Activated T-helper 17 cell treated with anti-CD3 and anti-CD28 coated beads, Interleukin-2, amount 50 U/mL, for 72 hours (primary cell): ENCODE measurements at regions not wholly inside any gene's neighbourhood (a gene's known extent, or its start where the extent isn't known, plus 50 kb on each side); places are given as distances from the start of the nearest gene placed in this dataset.
"Not testable (repeated sequence)": the region's sequence is repeated elsewhere in the genome, so short reads cannot be mapped to it uniquely, and the experiment has no call there.

Source experiments
- ATAC-seq: fragments of 150-1000 bp; cut with Tn5 transposase; replicated peaks from 2 replicates; pipeline ENCODE4 v1.10.0; 2021; ENCODE audit warnings: mild to moderate bottlenecking, moderate library complexity
- H3K27ac Mint-ChIP-seq: one replicate; pipeline ENCODE4 v1.8.0; 2022; ENCODE audit warnings: mixed read lengths
- H3K27me3 Mint-ChIP-seq: one replicate; pipeline ENCODE4 v1.8.0; 2022; ENCODE audit warnings: mixed read lengths
- H3K36me3 Mint-ChIP-seq: one replicate; pipeline ENCODE4 v1.8.0; 2022; ENCODE audit warnings: low read depth, mild to moderate bottlenecking, mixed read lengths
- H3K4me1 Mint-ChIP-seq: one replicate; pipeline ENCODE4 v1.8.0; 2022; ENCODE audit warnings: mixed read lengths
- H3K4me3 Mint-ChIP-seq: one replicate; pipeline ENCODE4 v1.8.0; 2022; ENCODE audit warnings: mild to moderate bottlenecking, mixed read lengths
- H3K9me3 Mint-ChIP-seq: one replicate; pipeline ENCODE4 v1.8.0; 2022; ENCODE audit warnings: mixed read lengths

- Mint-ChIP-seq H3K9me3 (peaks cover 5% of the 10 kb centered on the region), H3K27me3 (no peaks in the 10 kb centered on the region), H3K27ac (no peak overlapping the region), H3K36me3 (no peaks in the 10 kb centered on the region), H3K4me1 (no peaks in the 10 kb centered on the region), H3K4me3 (no peak overlapping the region)
- ATAC-seq = no peak
These were observed 829.8 kb upstream of the SLC10A2 start for GRCh38 chr13:103895835-103896531.

GRCh38 chr13:103894626-103895025, 828.4 kb upstream of the SLC10A2 start:
- no peaks in the 10 kb centered on the region for H3K36me3 Mint-ChIP-seq
- no peak for ATAC-seq
- no peaks in the 10 kb centered on the region for H3K27me3 Mint-ChIP-seq
- H3K27ac Mint-ChIP-seq = no peak overlapping the region
- H3K9me3 Mint-ChIP-seq = no peaks in the 10 kb centered on the region
- H3K4me1 Mint-ChIP-seq = no peaks in the 10 kb centered on the region
- H3K4me3 Mint-ChIP-seq = no peak overlapping the region

GRCh38 chr13:103884101-103884723, 818.0 kb upstream of the SLC10A2 start:
- Mint-ChIP-seq H3K9me3 (peaks cover 6% of the 10 kb centered on the region), H3K27me3 (no peaks in the 10 kb centered on the region), H3K4me3 (no peak overlapping the region), H3K27ac (no peak overlapping the region), H3K36me3 (no peaks in the 10 kb centered on the region), H3K4me1 (no peaks in the 10 kb centered on the region)
- ATAC-seq = no peak

- no peak overlapping the region for H3K4me3 Mint-ChIP-seq
- H3K27ac Mint-ChIP-seq = no peak overlapping the region
- H3K27me3 Mint-ChIP-seq = no peaks in the 10 kb centered on the region
- ATAC-seq = no peak
- no peaks in the 10 kb centered on the region for H3K36me3 Mint-ChIP-seq
- H3K4me1 Mint-ChIP-seq = no peaks in the 10 kb centered on the region
- H3K9me3 Mint-ChIP-seq = peaks cover 6% of the 10 kb centered on the region
These were observed 817.5 kb upstream of the SLC10A2 start for GRCh38 chr13:103883698-103884097.

- Mint-ChIP-seq H3K36me3 (no peaks in the 10 kb centered on the region), H3K27ac (no peak overlapping the region), H3K27me3 (no peaks in the 10 kb centered on the region), H3K4me3 (no peak overlapping the region), H3K9me3 (peaks cover 6% of the 10 kb centered on the region), H3K4me1 (no peaks in the 10 kb centered on the region)
- no peak for ATAC-seq
These were observed 816.9 kb upstream of the SLC10A2 start for GRCh38 chr13:103883164-103883563.

GRCh38 chr13:103880146-103880545, 813.9 kb upstream of the SLC10A2 start:
- not testable (repeated sequence) for H3K4me1 Mint-ChIP-seq, H3K27me3 Mint-ChIP-seq, H3K9me3 Mint-ChIP-seq, H3K27ac Mint-ChIP-seq, ATAC-seq, H3K4me3 Mint-ChIP-seq, H3K36me3 Mint-ChIP-seq

GRCh38 chr13:103878891-103879605, 812.8 kb upstream of the SLC10A2 start:
- H3K27ac Mint-ChIP-seq = no peak overlapping the region

GRCh38 chr13:103876571-103876970, 810.4 kb upstream of the SLC10A2 start:
- H3K4me1 Mint-ChIP-seq = no peaks in the 10 kb centered on the region
- ATAC-seq = no peak
- H3K27me3 Mint-ChIP-seq = no peaks in the 10 kb centered on the region
- H3K9me3 Mint-ChIP-seq = peaks cover 4% of the 10 kb centered on the region
- H3K36me3 Mint-ChIP-seq = no peaks in the 10 kb centered on the region
- H3K27ac Mint-ChIP-seq = no peak overlapping the region
- H3K4me3 Mint-ChIP-seq = no peak overlapping the region

More at GRCh38 chr13:103878891-103879605, 812.8 kb upstream of the SLC10A2 start:
- H3K4me3 Mint-ChIP-seq = no peak overlapping the region
- H3K27me3 Mint-ChIP-seq = no peaks in the 10 kb centered on the region
- no peaks in the 10 kb centered on the region for H3K36me3 Mint-ChIP-seq
- peaks cover 4% of the 10 kb centered on the region for H3K9me3 Mint-ChIP-seq
- no peak for ATAC-seq
- no peaks in the 10 kb centered on the region for H3K4me1 Mint-ChIP-seq

- no peaks in the 10 kb centered on the region for H3K36me3 Mint-ChIP-seq
- peaks cover 4% of the 10 kb centered on the region for H3K9me3 Mint-ChIP-seq
- no peak overlapping the region for H3K4me3 Mint-ChIP-seq
- ATAC-seq = no peak
- H3K27ac Mint-ChIP-seq = no peak overlapping the region
- H3K4me1 Mint-ChIP-seq = no peaks in the 10 kb centered on the region
- no peaks in the 10 kb centered on the region for H3K27me3 Mint-ChIP-seq
These were observed 807.5 kb upstream of the SLC10A2 start for GRCh38 chr13:103873725-103874124.

GRCh38 chr13:103866048-103866447, 799.8 kb upstream of the SLC10A2 start:
- H3K9me3 Mint-ChIP-seq = peaks cover 4% of the 10 kb centered on the region
- ATAC-seq = no peak
- no peaks in the 10 kb centered on the region for H3K27me3 Mint-ChIP-seq

GRCh38 chr13:103862525-103862924, 796.3 kb upstream of the SLC10A2 start:
- H3K27me3 Mint-ChIP-seq = no peaks in the 10 kb centered on the region

More at GRCh38 chr13:103866048-103866447, 799.8 kb upstream of the SLC10A2 start:
- no peaks in the 10 kb centered on the region for H3K4me1 Mint-ChIP-seq
- no peaks in the 10 kb centered on the region for H3K36me3 Mint-ChIP-seq
- no peak overlapping the region for H3K27ac Mint-ChIP-seq
- no peak overlapping the region for H3K4me3 Mint-ChIP-seq

GRCh38 chr13:103859952-103860351, 793.7 kb upstream of the SLC10A2 start:
- H3K27ac Mint-ChIP-seq = no peak overlapping the region
- H3K4me3 Mint-ChIP-seq = no peak overlapping the region
- H3K36me3 Mint-ChIP-seq = no peaks in the 10 kb centered on the region
- peaks cover 5% of the 10 kb centered on the region for H3K9me3 Mint-ChIP-seq
- H3K4me1 Mint-ChIP-seq = no peaks in the 10 kb centered on the region
- no peak for ATAC-seq
- H3K27me3 Mint-ChIP-seq = no peaks in the 10 kb centered on the region

More at GRCh38 chr13:103862525-103862924, 796.3 kb upstream of the SLC10A2 start:
- Mint-ChIP-seq H3K9me3 (peaks cover 4% of the 10 kb centered on the region), H3K36me3 (no peaks in the 10 kb centered on the region), H3K4me3 (no peak overlapping the region), H3K27ac (no peak overlapping the region), H3K4me1 (no peaks in the 10 kb centered on the region)
- no peak for ATAC-seq

- Mint-ChIP-seq H3K4me1 (no peaks in the 10 kb centered on the region), H3K36me3 (no peaks in the 10 kb centered on the region), H3K4me3 (no peak overlapping the region), H3K27me3 (no peaks in the 10 kb centered on the region), H3K9me3 (peaks cover 8% of the 10 kb centered on the region), H3K27ac (no peak overlapping the region)
- ATAC-seq = no peak
These were observed 785.8 kb upstream of the SLC10A2 start for GRCh38 chr13:103852036-103852435.

GRCh38 chr13:103844471-103844870, 778.3 kb upstream of the SLC10A2 start:
- no peak for ATAC-seq
- no peaks in the 10 kb centered on the region for H3K4me1 Mint-ChIP-seq
- H3K27ac Mint-ChIP-seq = no peak overlapping the region
- no peak overlapping the region for H3K4me3 Mint-ChIP-seq
- no peaks in the 10 kb centered on the region for H3K9me3 Mint-ChIP-seq
- H3K27me3 Mint-ChIP-seq = no peaks in the 10 kb centered on the region
- H3K36me3 Mint-ChIP-seq = no peaks in the 10 kb centered on the region

- Mint-ChIP-seq H3K27ac (no peak overlapping the region), H3K27me3 (no peaks in the 10 kb centered on the region), H3K9me3 (peaks cover 3% of the 10 kb centered on the region)
These were observed 773.2 kb upstream of the SLC10A2 start for GRCh38 chr13:103839460-103839859.

More at GRCh38 chr13:103839460-103839859, 773.2 kb upstream of the SLC10A2 start:
- Mint-ChIP-seq H3K4me3 (no peak overlapping the region), H3K4me1 (no peaks in the 10 kb centered on the region), H3K36me3 (no peaks in the 10 kb centered on the region)
- ATAC-seq = no peak
